Activated naive CD4-positive, alpha-beta T cell treated with Interleukin-2 at 50 U/mL for 16 hours (primary cell): ENCODE measurements at regions not wholly inside any gene's neighbourhood (a gene's known extent, or its start where the extent isn't known, plus 50 kb on each side); places are given as distances from the start of the nearest gene placed in this dataset.

Source experiments
- DNase-seq: peaks from one replicate; pipeline ENCODE4 v3.0.0-alpha.2; 2020

GRCh38 chr2:23198316-23199114, 186.5 kb upstream of the KLHL29 start:
- DNase-seq = no peak

GRCh38 chr2:23199115-23199918, 185.7 kb upstream of the KLHL29 start:
- DNase-seq = no peak

GRCh38 chr2:23200068-23200786, 184.8 kb upstream of the KLHL29 start:
- no peak for DNase-seq

- no peak for DNase-seq
Observed at GRCh38 chr2:23200787-23201114, 184.2 kb upstream of the KLHL29 start.

GRCh38 chr2:23203383-23203782, 181.6 kb upstream of the KLHL29 start:
- DNase-seq = no peak

GRCh38 chr2:23204685-23205242, 180.2 kb upstream of the KLHL29 start:
- DNase-seq = no peak

- DNase-seq = no peak
Observed at GRCh38 chr2:23206650-23207049, 178.3 kb upstream of the KLHL29 start.

GRCh38 chr2:23207871-23208270, 177.1 kb upstream of the KLHL29 start:
- DNase-seq = no peak

- no peak for DNase-seq
Observed at GRCh38 chr2:23208339-23208738, 176.6 kb upstream of the KLHL29 start.

- no peak for DNase-seq
Observed at GRCh38 chr2:23209059-23209458, 175.9 kb upstream of the KLHL29 start.

GRCh38 chr2:23211987-23212583, 172.9 kb upstream of the KLHL29 start:
- no peak for DNase-seq

- DNase-seq = no peak
Observed at GRCh38 chr2:23213196-23213595, 171.8 kb upstream of the KLHL29 start.

GRCh38 chr2:23215016-23215415, 170.0 kb upstream of the KLHL29 start:
- DNase-seq = no peak

GRCh38 chr2:23219666-23220065, 165.3 kb upstream of the KLHL29 start:
- no peak for DNase-seq

- no peak for DNase-seq
Observed at GRCh38 chr2:23220513-23221094, 164.4 kb upstream of the KLHL29 start.

- no peak for DNase-seq
Observed at GRCh38 chr2:23221236-23221635, 163.7 kb upstream of the KLHL29 start.

GRCh38 chr2:23221901-23222300, 163.1 kb upstream of the KLHL29 start:
- no peak for DNase-seq

GRCh38 chr2:23230885-23231284, 154.1 kb upstream of the KLHL29 start:
- DNase-seq = no peak

GRCh38 chr2:23231865-23232264, 153.1 kb upstream of the KLHL29 start:
- no peak for DNase-seq

- DNase-seq = no peak
Observed at GRCh38 chr2:23235292-23235691, 149.7 kb upstream of the KLHL29 start.

GRCh38 chr2:23235736-23236135, 149.2 kb upstream of the KLHL29 start:
- DNase-seq = no peak

- no peak for DNase-seq
Observed at GRCh38 chr2:23237147-23237546, 147.8 kb upstream of the KLHL29 start.
